RWPE2 (cell line): ENCODE measurements at regions not wholly inside any gene's neighbourhood (a gene's known extent, or its start where the extent isn't known, plus 50 kb on each side); places are given as distances from the start of the nearest gene placed in this dataset.

Experiments used
- ATAC-seq: fragments of 200-7000 bp; cut with Tn5 transposase; 3 replicates; pipeline ENCODE4 v1.9.1; 2021; ENCODE audit warnings: low read depth
- DNase-seq: peaks from one replicate; pipeline ENCODE4 v3.0.0-alpha.2; 2020; ENCODE audit warnings: low spot score
- H3K27ac ChIP-seq: fragments of 450-650 bp; 2 replicates; pipeline ENCODE4 v1.5.1; 2017; ENCODE audit warnings: mild to moderate bottlenecking; ENCODE audit not compliant: poor library complexity, severe bottlenecking
- H3K27me3 ChIP-seq: fragments of 250-450 bp; sonication (Bioruptor Pico); 2 replicates; pipeline ENCODE4 v1.5.1; 2021; ENCODE audit warnings: mild to moderate bottlenecking, moderate library complexity; ENCODE audit not compliant: insufficient read depth, poor library complexity, severe bottlenecking
- H3K36me3 ChIP-seq: fragments of 250-450 bp; sonication (Bioruptor Pico); 2 replicates; pipeline ENCODE4 v1.5.1; 2020; ENCODE audit warnings: low read depth, mild to moderate bottlenecking, moderate library complexity
- H3K4me1 ChIP-seq: fragments of 250-450 bp; sonication (Bioruptor Pico); 2 replicates; pipeline ENCODE4 v1.5.1; 2021; ENCODE audit warnings: mild to moderate bottlenecking, moderate library complexity; ENCODE audit not compliant: insufficient read depth, poor library complexity, severe bottlenecking
- H3K4me3 ChIP-seq: fragments of 250-450 bp; sonication (Bioruptor Pico); 2 replicates; pipeline ENCODE4 v1.5.1; 2021; ENCODE audit warnings: mild to moderate bottlenecking, moderate library complexity; ENCODE audit not compliant: severe bottlenecking
- H3K9me3 ChIP-seq: fragments of 250-450 bp; sonication (Bioruptor Pico); 2 replicates; pipeline ENCODE4 v1.5.1; 2021; ENCODE audit warnings: mild to moderate bottlenecking, moderate library complexity; ENCODE audit not compliant: severe bottlenecking
- CTCF ChIP-seq: fragments of 450-650 bp; IDR thresholded peaks from one replicate; pipeline ENCODE4 v1.5.1; 2017; ENCODE audit warnings: mild to moderate bottlenecking, moderate library complexity; ENCODE audit not compliant: poor library complexity, severe bottlenecking

GRCh38 chr4:127210893-127211649, 421.7 kb upstream of the INTU start:
- ATAC-seq (no peak), DNase-seq (no peak)
- Histone ChIP-seq H3K27ac (no peak overlapping the region), H3K9me3 (no peaks in the 10 kb centered on the region), H3K4me1 (no peaks in the 10 kb centered on the region), H3K36me3 (no peaks in the 10 kb centered on the region), H3K4me3 (no peak overlapping the region), H3K27me3 (no peaks in the 10 kb centered on the region)
- TF ChIP-seq CTCF = no peak

GRCh38 chr4:127211650-127212560, 420.9 kb upstream of the INTU start:
- ATAC-seq (no peak), DNase-seq (no peak)
- H3K4me3 ChIP-seq = no peak overlapping the region
- no peak for TF ChIP-seq CTCF
- H3K27me3 ChIP-seq = no peaks in the 10 kb centered on the region
- no peaks in the 10 kb centered on the region for H3K9me3 ChIP-seq
- no peaks in the 10 kb centered on the region for H3K36me3 ChIP-seq
- H3K4me1 ChIP-seq = no peaks in the 10 kb centered on the region
- no peak overlapping the region for H3K27ac ChIP-seq

GRCh38 chr4:127212701-127213100, 420.1 kb upstream of the INTU start:
- TF ChIP-seq CTCF = no peak
- no peaks in the 10 kb centered on the region for H3K9me3 ChIP-seq
- no peak overlapping the region for H3K4me3 ChIP-seq
- no peak overlapping the region for H3K27ac ChIP-seq
- H3K4me1 ChIP-seq = no peaks in the 10 kb centered on the region
- DNase-seq (no peak), ATAC-seq (no peak)
- no peaks in the 10 kb centered on the region for H3K27me3 ChIP-seq
- H3K36me3 ChIP-seq = no peaks in the 10 kb centered on the region

- DNase-seq (no peak), ATAC-seq (no peak)
- Histone ChIP-seq H3K27me3 (no peaks in the 10 kb centered on the region), H3K36me3 (no peaks in the 10 kb centered on the region), H3K4me1 (no peaks in the 10 kb centered on the region), H3K4me3 (no peak overlapping the region), H3K27ac (no peak overlapping the region), H3K9me3 (no peaks in the 10 kb centered on the region)
- TF ChIP-seq CTCF = no peak
Observed at GRCh38 chr4:127214016-127214415, 418.7 kb upstream of the INTU start.
